HepG2 (cell line): ENCODE measurements at regions not wholly inside any gene's neighbourhood (a gene's known extent, or its start where the extent isn't known, plus 50 kb on each side); places are given as distances from the start of the nearest gene placed in this dataset.

Experiments
- ATAC-seq: fragments of 200-7000 bp; cut with Tn5 transposase; 3 replicates; pipeline ENCODE4 v1.9.1; 2020; ENCODE audit warnings: mild to moderate bottlenecking, moderate library complexity
- BruUV-seq: library from RNA; stranded (reverse); fragments of 400-500 nt; replicated peaks from 2 replicates; lab custom pipeline; 2021; lab: Mats Ljungman, UMichigan
- CTCF ChIA-PET: fragments of 300-600 bp; formaldehyde crosslinking; extraction: SDS; loops from one replicate; lab custom pipeline; 2021; ENCODE audit warnings: low total read pairs, inconsistent platforms, low intra/inter-chr PET ratio; lab: Yijun Ruan, JAX
- POLR2A ChIA-PET: fragments of 350-600 bp; sonication (Branson Sonifier 250); formaldehyde crosslinking; loops from one replicate; lab custom pipeline; 2020; ENCODE audit warnings: antibody characterized with exemption, inconsistent platforms; lab: Yijun Ruan, JAX
- DNase-seq: peaks from one replicate; pipeline ENCODE4 v3.0.0-alpha.2; 2015; ENCODE audit warnings: low spot score
- FAIRE-seq: peaks from 3 replicates; lab custom pipeline; 2011; peaks lifted over from hg19 to GRCh38; lab: Jason Lieb, UNC
- H2AFZ ChIP-seq: one replicate; pipeline ENCODE4 v1.6.1; 2011; ENCODE audit warnings: low read length, inconsistent platforms
- H3K27ac ChIP-seq: fragments of 300-600 bp; 3 replicates; pipeline ENCODE4 v1.8.0; 2011; ENCODE audit warnings: mixed run types, mild to moderate bottlenecking, mixed read lengths, low read length, inconsistent platforms; ENCODE audit not compliant: insufficient read depth; ENCODE audit errors: extremely low read length
- H3K27me3 ChIP-seq, 2 experiments: fragments of 200-600 bp in 1 of 2; 2 replicates in 1 of 2; 3 replicates in 1 of 2; pipeline versions ENCODE4 v1.6.0 to v1.8.0; 2011; ENCODE audit warnings: low read length in 2 of 2, mild to moderate bottlenecking in 2 of 2, moderate library complexity in 2 of 2, inconsistent platforms in 1 of 2; ENCODE audit not compliant: insufficient read depth in 2 of 2, control insufficient read depth in 1 of 2
- H3K36me3 ChIP-seq, 2 experiments: fragments of 200-600 bp in 1 of 2; replicated peaks in 1 of 2; 2 replicates in 1 of 2; 3 replicates in 1 of 2; pipeline versions ENCODE4 v1.5.1 to v1.8.0; 2011; ENCODE audit warnings: low read length in 2 of 2, inconsistent platforms in 1 of 2; ENCODE audit not compliant: insufficient read depth in 2 of 2, control insufficient read depth in 1 of 2
- H3K4me1 ChIP-seq: 2 replicates; pipeline ENCODE4 v1.5.1; 2012; ENCODE audit warnings: low read length, inconsistent platforms; ENCODE audit not compliant: insufficient read depth
- H3K4me2 ChIP-seq: 2 replicates; pipeline ENCODE4 v1.6.0; 2011; ENCODE audit warnings: low read depth, low read length, inconsistent platforms
- H3K4me3 ChIP-seq, 3 experiments: fragments of 200-600 bp in 1 of 3; sonication (generic), shearing (Covaris generic) in 1 of 3; replicated peaks in 1 of 3; 2 replicates each; pipeline ENCODE4 v1.5.1; 2011 to 2016; ENCODE audit warnings: low read length in 3 of 3, inconsistent platforms in 2 of 3, low read depth in 2 of 3, mild to moderate bottlenecking in 2 of 3, control low read depth in 1 of 3, mixed read lengths in 1 of 3; ENCODE audit not compliant: insufficient read depth in 1 of 3
- H3K79me2 ChIP-seq: one replicate; pipeline ENCODE4 v1.6.1; 2011; ENCODE audit warnings: low read length, inconsistent platforms; ENCODE audit not compliant: insufficient read depth
- H3K9ac ChIP-seq: 2 replicates; pipeline ENCODE4 v1.6.0; 2011; ENCODE audit warnings: mild to moderate bottlenecking, low read depth, low read length, inconsistent platforms; ENCODE audit not compliant: insufficient read depth
- H3K9me3 ChIP-seq: 2 replicates; pipeline ENCODE4 v1.5.1; 2012; ENCODE audit warnings: mild to moderate bottlenecking, low read length
- H4K20me1 ChIP-seq: 2 replicates; pipeline ENCODE4 v1.6.0; 2011; ENCODE audit warnings: inconsistent platforms, mild to moderate bottlenecking, low read length, moderate library complexity; ENCODE audit not compliant: insufficient read depth
- CEBPZ ChIP-seq: IDR thresholded peaks from 2 replicates; pipeline ENCODE4 v1.6.1; 2012; ENCODE audit warnings: low read length, improper control_type of control experiment
- CENPT ChIP-seq: sonication (generic); formaldehyde crosslinking; IDR thresholded peaks from 2 replicates; pipeline ENCODE4 v1.8.0; 2022; ENCODE audit warnings: low read depth, mild to moderate bottlenecking, moderate library complexity, missing genetic modification reagents
- ETS1 ChIP-seq: sonication (generic); formaldehyde crosslinking; IDR thresholded peaks from 2 replicates; pipeline ENCODE4 v1.4.0; 2020; ENCODE audit warnings: missing genetic modification reagents
- EZH2 ChIP-seq: conservative IDR thresholded peaks from 2 replicates; pipeline ENCODE4 v1.6.1; 2012; ENCODE audit warnings: mild to moderate bottlenecking, low read depth, low read length, moderate library complexity
- MED1 ChIP-seq: sonication (generic); formaldehyde crosslinking; IDR thresholded peaks from 2 replicates; pipeline ENCODE4 v1.4.0; 2020; ENCODE audit warnings: missing genetic modification reagents
- NFIC ChIP-seq: IDR thresholded peaks from 2 replicates; pipeline ENCODE4 v1.6.1; 2012; ENCODE audit warnings: mild to moderate bottlenecking, low read length, inconsistent platforms
- NRL ChIP-seq: sonication (generic); formaldehyde crosslinking; IDR thresholded peaks from 2 replicates; pipeline ENCODE4 v1.5.0; 2020; ENCODE audit warnings: missing genetic modification reagents, mild to moderate bottlenecking, moderate library complexity, borderline replicate concordance
- RNF2 ChIP-seq: fragments of 450-650 bp; conservative IDR thresholded peaks from 2 replicates; pipeline ENCODE4 v1.6.1; 2016; ENCODE audit warnings: low read depth
- SAFB2 ChIP-seq: sonication (generic); formaldehyde crosslinking; IDR thresholded peaks from 2 replicates; pipeline ENCODE4 v1.5.1; 2020; ENCODE audit warnings: missing genetic modification reagents, low read depth, mild to moderate bottlenecking, borderline replicate concordance
- SAP130 ChIP-seq: IDR thresholded peaks from 2 replicates; pipeline ENCODE4 v1.6.1; 2016; ENCODE audit warnings: low read depth
- SRSF1 ChIP-seq: fragments of 200-400 bp; formaldehyde crosslinking; optimal IDR thresholded peaks from 2 replicates; pipeline ENCODE3; 2017; ENCODE audit warnings: mild to moderate bottlenecking, low read depth, low read length, moderate library complexity
- STAG1 ChIP-seq: sonication (generic); formaldehyde crosslinking; IDR thresholded peaks from 2 replicates; pipeline ENCODE4 v1.4.0; 2020; ENCODE audit warnings: missing genetic modification reagents
- YY1 ChIP-seq: IDR thresholded peaks from 2 replicates; pipeline ENCODE4 v1.6.1; 2011; ENCODE audit warnings: low read length, low read depth, moderate library complexity, mild to moderate bottlenecking; ENCODE audit not compliant: insufficient read depth, insufficient replicate concordance
- ZFP82 ChIP-seq: sonication (generic); formaldehyde crosslinking; IDR thresholded peaks from 2 replicates; pipeline ENCODE4 v1.5.1; 2020; ENCODE audit warnings: mild to moderate bottlenecking, missing genetic modification reagents, borderline replicate concordance
- ZGPAT ChIP-seq: IDR thresholded peaks from 2 replicates; pipeline ENCODE4 v1.6.1; 2016; ENCODE audit warnings: mild to moderate bottlenecking
- ZNF235 ChIP-seq: sonication (generic); formaldehyde crosslinking; IDR thresholded peaks from 2 replicates; pipeline ENCODE4 v1.8.1; 2023; ENCODE audit warnings: mild to moderate bottlenecking, missing genetic modification reagents, borderline replicate concordance
- ZNF326 ChIP-seq: sonication (generic); formaldehyde crosslinking; IDR thresholded peaks from 2 replicates; pipeline ENCODE4 v1.4.0; 2020; ENCODE audit warnings: missing genetic modification reagents, borderline replicate concordance
- WGBS: methylation state at CpG from one replicate; pipeline ENCODE4 v1.1.6; 2017; ENCODE audit warnings: low lambda C conversion rate; 5-methylcytosine and 5-hydroxymethylcytosine counted together
- in situ Hi-C: cut with HindIII; loops from 2 replicates; pipeline ENCODE4 v1.10.0; 2017; ENCODE audit warnings: low pct_unique_long_range_greater_than_20kb; ENCODE audit not compliant: extremely low pct_ligation_motif_present
- intact Hi-C: fragments of 100-400 bp; cut with micrococcal nuclease; formaldehyde crosslinking; loops from one replicate; pipeline ENCODE4 v1.10.0; 2022; ENCODE audit not compliant: unreplicated experiment

GRCh38 chr17:31692027-31692426, 167.0 kb downstream of the COPRS start (continued):
- TF ChIP-seq ZFP82 (CRISPR knock-in tag) (no peak), NRL (CRISPR knock-in tag) (no peak), SAP130 (CRISPR knock-in tag) (no peak), ZGPAT (CRISPR knock-in tag) (no peak), SAFB2 (CRISPR knock-in tag) (no peak), EZH2 (no peak), NFIC (no peak)

GRCh38 chr17:31691251-31691905, 167.7 kb downstream of the COPRS start:
- ATAC-seq (no peak), DNase-seq (no peak), FAIRE-seq (no peak)
- WGBS = 23% methylated on average over 7 of the region's 9 CpGs
- Histone ChIP-seq H3K27ac (no peak overlapping the region), H3K36me3 (no peaks in the 10 kb centered on the region), H4K20me1 (no peaks in the 10 kb centered on the region), H3K4me3 (no peak overlapping the region), H3K9ac (no peak overlapping the region), H3K79me2 (no peaks in the 10 kb centered on the region), H3K9me3 (no peaks in the 10 kb centered on the region), H2AFZ (no peak overlapping the region), H3K4me1 (peaks cover 9% of the 10 kb centered on the region), H3K4me2 (no peak overlapping the region), H3K27me3 (no peaks in the 10 kb centered on the region)
- no TSS peak for BruUV-seq
- ChIA-PET CTCF (no interaction called here), POLR2A (no interaction called here)
- in situ Hi-C loops = no loop called here
- intact Hi-C loops = no loop called here
- no peak for TF ChIP-seq ZNF326
- no peak for TF ChIP-seq YY1
- no peak for TF ChIP-seq STAG1 (CRISPR knock-in tag)
- TF ChIP-seq ZNF235 (CRISPR knock-in tag) = no peak
- no peak for TF ChIP-seq SRSF1
- no peak for TF ChIP-seq MED1
- no peak for TF ChIP-seq ETS1 (CRISPR knock-in tag)
- no peak for TF ChIP-seq RNF2
- TF ChIP-seq CENPT = no peak
- no peak for TF ChIP-seq CEBPZ
